ENCODE measurements at regions not wholly inside any gene's neighbourhood (a gene's known extent, or its start where the extent isn't known, plus 50 kb on each side); places are given as distances from the start of the nearest gene placed in this dataset.

GRCh38 chr13:27847669-27848068 lies 55.4 kb downstream of the GSX1 start:
- Histone ChIP-seq H3K4me1 (no peaks in the 10 kb centered on the region), H3K4me3 (no peak overlapping the region), H3K9me3 (peaks cover 0 to 5% of the 10 kb centered on the region in 2 donors), H3K36me3 (no peaks in the 10 kb centered on the region), H3K27ac (no peak overlapping the region), H3K27me3 (no peaks in the 10 kb centered on the region)
- no peak for TF ChIP-seq CTCF (IDR thresholded peaks at IDR 0.05)
- intact Hi-C loops (cut with DNase I): no loop called here
- no peak for DNase-seq (ENCODE audit: low spot score in 2 of 2)

DNA sequence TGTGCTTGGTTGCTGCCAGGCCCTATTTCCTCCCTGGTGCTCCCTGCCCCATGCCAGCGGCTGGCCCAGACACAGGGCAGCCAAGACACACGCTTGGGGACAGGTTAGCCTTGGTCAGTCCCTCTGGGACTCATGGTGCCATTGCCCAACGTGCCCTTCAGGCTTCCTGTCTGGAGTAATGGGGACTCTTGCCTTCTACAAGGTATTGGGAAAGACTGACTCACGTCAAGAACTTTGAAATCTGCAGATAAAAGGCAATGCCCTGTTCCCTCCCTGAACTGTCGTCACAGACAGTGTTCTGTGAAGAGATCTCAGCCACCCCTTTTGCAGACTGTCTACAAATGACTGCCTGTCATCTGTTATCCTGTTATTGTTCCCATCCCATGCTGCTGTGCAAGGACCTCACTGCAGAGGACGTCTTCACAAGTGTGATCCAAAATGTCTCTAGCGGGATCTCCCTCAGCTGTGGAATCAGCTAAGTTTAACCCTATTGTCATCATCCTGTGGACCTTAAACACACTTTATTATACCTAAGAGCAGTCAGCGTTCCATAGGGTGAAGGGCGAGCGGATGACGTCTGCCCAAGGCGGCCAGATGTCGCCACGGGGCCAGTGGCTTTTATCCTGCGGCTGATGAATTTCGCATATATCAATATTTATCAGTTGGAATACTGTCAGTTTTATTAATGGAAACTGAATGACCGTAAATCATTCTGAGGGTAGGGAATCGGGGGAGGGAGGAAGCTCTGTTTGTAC lies 59.0 kb downstream of the GSX1 start:
- no peaks in the 10 kb centered on the region for H3K27me3 ChIP-seq
- no peak overlapping the region for H3K27ac ChIP-seq
- H3K4me3 ChIP-seq: no peak overlapping the region
- intact Hi-C loops (cut with DNase I): no loop called here
- no peak for TF ChIP-seq CTCF (IDR thresholded peaks at IDR 0.05)
- H3K4me1 ChIP-seq: no peaks in the 10 kb centered on the region
- no peaks in the 10 kb centered on the region for H3K9me3 ChIP-seq
- H3K36me3 ChIP-seq: no peaks in the 10 kb centered on the region
- DNase-seq (ENCODE audit: low spot score in 2 of 2): no peak

DNA sequence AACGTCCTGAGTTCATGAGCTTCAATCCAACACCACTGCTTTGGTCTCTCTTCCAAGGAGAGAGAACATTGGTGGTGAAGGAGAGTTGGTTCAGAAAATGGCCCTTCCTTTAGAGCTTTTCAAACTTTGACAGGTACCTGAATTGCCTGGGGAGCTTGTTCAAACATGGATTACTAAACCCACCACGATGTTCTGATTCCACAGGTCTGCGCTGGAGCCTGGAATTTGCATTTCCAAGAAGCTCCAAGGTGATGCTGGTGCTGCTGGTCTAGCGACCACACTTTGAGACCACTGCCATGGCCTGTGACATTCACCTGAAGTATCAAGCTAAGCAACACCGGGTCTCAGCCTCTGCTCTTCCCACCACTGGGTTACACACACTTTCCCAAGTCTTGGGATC lies 60.2 kb downstream of the GSX1 start:
- Histone ChIP-seq H3K27ac (no peak overlapping the region), H3K4me3 (no peak overlapping the region), H3K9me3 (no peaks in the 10 kb centered on the region), H3K27me3 (no peaks in the 10 kb centered on the region), H3K4me1 (no peaks in the 10 kb centered on the region), H3K36me3 (no peaks in the 10 kb centered on the region)
- no peak for TF ChIP-seq CTCF (IDR thresholded peaks at IDR 0.05)
- intact Hi-C loops (cut with DNase I): no loop called here
- DNase-seq (ENCODE audit: low spot score in 2 of 2): no peak

- intact Hi-C loops (cut with DNase I): no loop called here
- DNase-seq (ENCODE audit: low spot score in 2 of 2): no peak
- no peaks in the 10 kb centered on the region for H3K4me1 ChIP-seq
- H3K27ac ChIP-seq: no peak overlapping the region
- H3K9me3 ChIP-seq: no peaks in the 10 kb centered on the region
- no peak overlapping the region for H3K4me3 ChIP-seq
- no peaks in the 10 kb centered on the region for H3K27me3 ChIP-seq
- TF ChIP-seq CTCF (IDR thresholded peaks at IDR 0.05): no peak
- H3K36me3 ChIP-seq: no peaks in the 10 kb centered on the region
Measured at GRCh38 chr13:27853335-27853734, 61.1 kb downstream of the GSX1 start.

- Histone ChIP-seq H3K27me3 (no peaks in the 10 kb centered on the region), H3K27ac (no peak overlapping the region), H3K4me3 (no peak overlapping the region), H3K9me3 (no peaks in the 10 kb centered on the region), H3K36me3 (no peaks in the 10 kb centered on the region), H3K4me1 (no peaks in the 10 kb centered on the region)
- no peak for DNase-seq (ENCODE audit: low spot score in 2 of 2)
- TF ChIP-seq CTCF (IDR thresholded peaks at IDR 0.05): no peak
- intact Hi-C loops (cut with DNase I): no loop called here
Measured at GRCh38 chr13:27853861-27854260, 61.6 kb downstream of the GSX1 start.

GRCh38 chr13:27854606-27855005 lies 62.3 kb downstream of the GSX1 start:
- no peaks in the 10 kb centered on the region for H3K9me3 ChIP-seq
- DNase-seq (ENCODE audit: low spot score in 2 of 2): no peak
- TF ChIP-seq CTCF (IDR thresholded peaks at IDR 0.05): no peak
- H3K27me3 ChIP-seq: no peaks in the 10 kb centered on the region
- no peak overlapping the region for H3K27ac ChIP-seq
- no peaks in the 10 kb centered on the region for H3K4me1 ChIP-seq
- intact Hi-C loops (cut with DNase I): no loop called here
- no peak overlapping the region for H3K4me3 ChIP-seq
- H3K36me3 ChIP-seq: no peaks in the 10 kb centered on the region
